A673 (cell line): ENCODE measurements at regions not wholly inside any gene's neighbourhood (a gene's known extent, or its start where the extent isn't known, plus 50 kb on each side); places are given as distances from the start of the nearest gene placed in this dataset.

Experiments
- EZH2 ChIP-seq: fragments of 200-600 bp; sonication (generic); IDR thresholded peaks from 2 replicates; pipeline ENCODE4 v1.6.1; 2017; ENCODE audit warnings: borderline replicate concordance, low read depth, mild to moderate bottlenecking, mixed read lengths, antibody characterized with exemption, low read length; ENCODE audit not compliant: poor library complexity, severe bottlenecking
- TF ChIP-seq, protein P1 (sequence below): fragments of 300-800, 200-600 bp; sonication (generic); conservative IDR thresholded peaks from 2 replicates; pipeline ENCODE4 v1.5.1; 2017; ENCODE audit warnings: low read depth, mild to moderate bottlenecking, antibody characterized with exemption, low read length, moderate library complexity, mixed read lengths

DNA sequence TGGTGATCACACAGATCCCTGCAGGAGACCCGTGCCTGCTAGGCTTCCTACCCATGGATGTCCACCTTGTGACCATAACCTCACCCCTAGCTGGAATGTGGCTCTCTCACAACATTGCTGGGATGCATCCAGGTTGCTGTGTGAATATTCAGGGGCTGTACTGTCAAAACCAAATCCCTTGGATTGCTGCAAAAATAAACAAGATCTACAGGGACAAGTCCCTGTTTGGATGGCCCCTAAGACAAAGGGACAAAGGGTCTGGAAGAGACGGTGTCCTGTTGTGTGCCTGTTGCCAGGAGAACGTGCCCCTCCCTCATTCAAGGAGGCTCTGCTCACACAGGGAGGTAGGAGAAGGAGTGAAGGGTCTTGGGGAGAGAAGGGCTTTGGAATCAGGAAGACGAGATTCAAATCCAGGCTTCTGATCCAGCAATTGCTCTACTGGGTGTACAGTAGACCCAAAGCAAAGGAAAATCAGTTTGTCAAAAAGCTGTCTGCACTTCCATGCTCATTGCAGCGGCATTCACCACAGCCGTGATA, 89.2 kb upstream of the WASF3 start:
- TF ChIP-seq, protein P1, sequence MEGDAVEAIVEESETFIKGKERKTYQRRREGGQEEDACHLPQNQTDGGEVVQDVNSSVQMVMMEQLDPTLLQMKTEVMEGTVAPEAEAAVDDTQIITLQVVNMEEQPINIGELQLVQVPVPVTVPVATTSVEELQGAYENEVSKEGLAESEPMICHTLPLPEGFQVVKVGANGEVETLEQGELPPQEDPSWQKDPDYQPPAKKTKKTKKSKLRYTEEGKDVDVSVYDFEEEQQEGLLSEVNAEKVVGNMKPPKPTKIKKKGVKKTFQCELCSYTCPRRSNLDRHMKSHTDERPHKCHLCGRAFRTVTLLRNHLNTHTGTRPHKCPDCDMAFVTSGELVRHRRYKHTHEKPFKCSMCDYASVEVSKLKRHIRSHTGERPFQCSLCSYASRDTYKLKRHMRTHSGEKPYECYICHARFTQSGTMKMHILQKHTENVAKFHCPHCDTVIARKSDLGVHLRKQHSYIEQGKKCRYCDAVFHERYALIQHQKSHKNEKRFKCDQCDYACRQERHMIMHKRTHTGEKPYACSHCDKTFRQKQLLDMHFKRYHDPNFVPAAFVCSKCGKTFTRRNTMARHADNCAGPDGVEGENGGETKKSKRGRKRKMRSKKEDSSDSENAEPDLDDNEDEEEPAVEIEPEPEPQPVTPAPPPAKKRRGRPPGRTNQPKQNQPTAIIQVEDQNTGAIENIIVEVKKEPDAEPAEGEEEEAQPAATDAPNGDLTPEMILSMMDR = no peak
- TF ChIP-seq EZH2 = no peak
